AG08395 (cell line): ENCODE measurements at regions not wholly inside any gene's neighbourhood (a gene's known extent, or its start where the extent isn't known, plus 50 kb on each side); places are given as distances from the start of the nearest gene placed in this dataset.
"Not testable (repeated sequence)": the region's sequence is repeated elsewhere in the genome, so short reads cannot be mapped to it uniquely, and the experiment has no call there.

Source experiments
- DNase-seq: peaks from one replicate; pipeline ENCODE4 v3.0.0; 2012; ENCODE audit warnings: mixed read lengths, low spot score

DNA sequence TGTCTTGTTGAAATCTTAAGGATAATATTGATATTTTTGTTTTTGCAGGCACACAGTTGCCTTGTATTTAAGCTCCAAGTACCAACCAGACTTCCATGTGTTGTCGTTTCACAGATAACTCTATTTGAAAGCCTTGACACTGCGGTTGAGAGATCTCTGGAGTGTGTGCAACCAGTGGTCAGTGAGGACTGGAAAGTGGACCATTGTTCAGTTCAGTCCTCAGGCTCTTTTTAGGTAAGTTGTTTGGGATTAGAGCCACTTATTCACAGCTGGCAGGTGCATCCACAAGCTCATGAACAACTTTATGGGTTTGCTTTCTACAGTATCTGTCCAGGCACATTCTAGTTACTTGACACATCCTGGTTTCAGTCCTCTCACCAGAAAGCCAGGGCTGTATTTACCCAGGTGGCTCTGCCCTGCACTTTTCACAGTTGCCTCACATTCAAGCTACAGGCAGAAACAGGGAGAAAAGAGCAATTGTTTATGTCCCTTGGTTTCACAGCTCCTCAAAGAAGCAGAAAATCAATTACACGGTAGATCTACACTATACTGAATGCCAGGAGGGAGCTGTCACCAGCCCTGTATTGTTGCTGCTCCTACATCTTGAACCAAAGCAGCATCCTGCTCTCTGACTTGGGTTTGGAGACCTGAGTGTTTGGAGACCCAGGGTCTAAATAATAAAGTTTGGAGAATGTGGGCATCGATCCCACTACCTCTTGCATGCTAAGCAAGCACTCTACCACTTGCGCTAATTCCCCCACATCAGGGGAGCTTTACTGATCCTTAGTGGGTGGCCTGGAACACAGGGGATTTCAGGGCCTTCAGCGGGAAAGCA lies 543.3 kb downstream of the PRIM2 start:
- DNase-seq: not testable (repeated sequence)

DNA sequence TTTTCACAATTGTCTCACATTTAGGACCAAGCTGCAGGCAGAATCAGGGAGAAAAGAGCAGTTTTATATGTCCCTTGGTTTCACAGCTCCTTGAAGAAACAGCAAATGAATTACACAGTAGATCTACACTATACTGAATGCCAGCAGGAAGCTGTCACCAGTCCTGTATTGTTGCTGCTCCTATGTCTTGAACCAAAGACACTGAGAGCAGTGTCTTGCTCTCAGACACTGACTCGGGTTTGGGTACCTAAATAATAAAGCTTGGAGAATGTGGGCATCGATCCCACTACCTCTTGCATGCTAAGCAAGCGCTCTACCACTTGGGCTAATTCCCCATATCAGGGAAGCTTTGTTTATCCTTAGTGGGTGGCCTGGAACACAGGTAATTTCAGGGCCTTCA lies 552.7 kb downstream of the PRIM2 start:
- DNase-seq: not testable (repeated sequence)

GRCh38 chr6:57873424-57873823 lies 556.0 kb downstream of the PRIM2 start:
- DNase-seq: not testable (repeated sequence)

GRCh38 chr6:57876659-57877058 lies 559.2 kb downstream of the PRIM2 start:
- DNase-seq: not testable (repeated sequence)

DNA sequence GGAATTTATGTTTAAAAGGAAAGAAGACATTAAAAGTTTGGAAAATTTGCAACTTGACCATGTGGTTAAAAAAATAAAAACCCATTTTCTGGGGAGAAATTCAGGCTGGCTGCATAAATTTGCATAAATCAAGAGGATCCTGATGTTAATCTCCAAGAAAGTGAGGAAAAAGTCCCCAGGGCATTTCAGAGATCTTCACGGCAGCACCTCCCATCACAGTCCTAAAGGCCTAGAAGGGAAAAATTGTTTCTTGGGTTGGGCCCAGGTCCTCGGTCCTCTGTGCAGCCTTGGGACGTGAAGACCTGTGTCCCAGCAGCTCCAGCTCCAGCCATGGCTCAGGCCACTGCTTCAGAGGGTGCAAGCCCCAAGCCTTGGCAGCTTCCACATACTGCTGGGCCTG lies 560.3 kb downstream of the PRIM2 start:
- not testable (repeated sequence) for DNase-seq

GRCh38 chr6:57878792-57879191 lies 561.4 kb downstream of the PRIM2 start:
- not testable (repeated sequence) for DNase-seq

- not testable (repeated sequence) for DNase-seq
Measured at GRCh38 chr6:57898850-57899249, 581.4 kb downstream of the PRIM2 start.

DNA sequence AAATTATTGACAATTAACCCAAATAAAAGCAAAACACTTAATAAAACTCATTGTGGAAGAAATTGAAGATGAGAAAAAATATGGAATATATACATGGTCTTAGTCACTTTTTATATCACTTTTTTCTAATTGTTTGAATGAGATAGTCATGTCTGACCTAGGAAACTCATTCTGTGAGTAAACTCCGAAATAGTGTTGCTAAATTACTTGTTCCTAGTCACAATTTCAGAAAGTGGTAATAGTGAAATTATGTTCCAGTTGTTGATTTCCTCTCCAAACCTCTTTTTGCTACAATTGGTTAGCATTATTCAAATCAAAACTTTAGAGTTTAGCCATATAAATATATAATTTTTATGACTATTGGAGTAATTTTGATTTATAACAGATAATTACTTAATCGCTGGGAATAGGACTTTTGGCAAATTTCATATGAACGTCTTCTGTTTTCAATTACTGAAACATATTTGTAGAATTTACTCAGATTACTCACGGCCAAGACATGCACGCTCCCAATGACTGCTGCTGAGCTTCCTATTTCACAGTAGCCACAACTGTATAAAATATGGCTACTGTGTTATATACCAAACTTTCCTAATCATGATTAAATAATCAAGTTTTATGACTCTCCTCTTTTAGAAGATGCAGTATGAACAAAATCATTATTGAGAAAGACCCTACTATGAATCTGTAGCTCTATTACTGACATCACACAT lies 583.4 kb downstream of the PRIM2 start:
- DNase-seq: not testable (repeated sequence)

DNA sequence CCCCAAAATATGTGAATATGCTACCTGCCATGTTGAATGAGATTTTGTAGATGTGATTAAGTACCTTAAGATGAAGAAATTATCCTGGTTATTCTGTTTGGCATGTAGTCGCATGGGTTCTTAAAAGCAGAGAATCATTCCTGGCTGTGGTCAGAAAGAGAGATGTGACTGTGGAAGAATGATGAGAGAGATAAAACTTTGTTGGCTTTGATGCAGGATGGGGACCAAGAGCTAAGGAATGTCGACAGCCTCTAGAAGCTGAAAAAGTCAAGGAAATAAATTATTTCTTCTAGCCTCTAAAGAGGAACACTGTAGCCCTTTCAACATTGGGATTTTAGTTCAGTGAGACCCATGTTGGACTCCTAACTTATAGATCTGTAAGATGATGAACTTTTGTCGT lies 584.0 kb downstream of the PRIM2 start:
- DNase-seq: not testable (repeated sequence)

- DNase-seq: not testable (repeated sequence)
Measured at GRCh38 chr6:57904356-57904755, 586.9 kb downstream of the PRIM2 start.

GRCh38 chr6:57915300-57915699 lies 597.9 kb downstream of the PRIM2 start:
- DNase-seq: not testable (repeated sequence)

GRCh38 chr6:57942966-57943365 lies 625.5 kb downstream of the PRIM2 start:
- not testable (repeated sequence) for DNase-seq

GRCh38 chr6:57946084-57946768 lies 628.8 kb downstream of the PRIM2 start:
- not testable (repeated sequence) for DNase-seq

DNA sequence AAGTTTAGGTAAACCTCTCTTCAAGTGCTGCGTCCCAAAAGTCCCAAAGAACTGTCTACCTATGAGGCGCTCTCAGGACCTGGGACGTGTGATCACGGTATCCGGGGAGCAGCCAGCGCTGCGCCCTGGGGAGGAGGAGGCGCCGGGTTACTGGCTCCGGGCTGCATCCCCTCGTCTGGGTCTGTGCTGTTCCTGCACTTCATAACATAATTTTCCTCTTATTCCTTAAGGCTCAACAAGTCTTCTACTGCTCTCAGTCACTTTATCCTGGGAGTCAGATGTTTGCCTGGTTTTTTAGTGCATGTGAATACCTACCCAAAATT lies 629.3 kb downstream of the PRIM2 start:
- not testable (repeated sequence) for DNase-seq

- not testable (repeated sequence) for DNase-seq
Measured at GRCh38 chr6:57948481-57948880, 631.1 kb downstream of the PRIM2 start.

GRCh38 chr6:57950430-57950829 lies 633.0 kb downstream of the PRIM2 start:
- not testable (repeated sequence) for DNase-seq

GRCh38 chr6:57966757-57967156 lies 649.3 kb downstream of the PRIM2 start:
- not testable (repeated sequence) for DNase-seq

- not testable (repeated sequence) for DNase-seq
Measured at GRCh38 chr6:57971956-57972355, 654.5 kb downstream of the PRIM2 start.

- no peak for DNase-seq
Measured at GRCh38 chr6:57974653-57975052, 657.2 kb downstream of the PRIM2 start.

DNA sequence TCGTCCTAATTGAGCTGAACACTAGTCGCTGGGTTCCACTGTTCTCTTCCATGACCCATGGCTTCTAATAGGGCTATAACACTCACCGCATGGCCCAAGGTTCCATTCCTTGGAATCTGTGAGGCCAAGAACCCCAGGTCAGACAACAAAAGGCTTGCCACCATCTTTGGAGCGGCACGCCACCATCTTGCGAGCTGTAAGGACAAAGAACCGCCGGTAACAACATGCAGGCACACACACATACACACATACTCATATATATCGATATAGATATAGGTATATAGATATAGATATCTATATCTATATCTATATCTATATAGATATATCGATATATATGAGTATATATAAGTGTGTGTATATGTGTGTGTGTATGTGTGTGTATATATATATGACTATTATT lies 657.7 kb downstream of the PRIM2 start:
- DNase-seq: not testable (repeated sequence)

- not testable (repeated sequence) for DNase-seq
Measured at GRCh38 chr6:57976371-57976770, 658.9 kb downstream of the PRIM2 start.

GRCh38 chr6:57983603-57984002 lies 666.2 kb downstream of the PRIM2 start:
- DNase-seq: not testable (repeated sequence)

GRCh38 chr6:57984575-57984974 lies 667.1 kb downstream of the PRIM2 start:
- DNase-seq: not testable (repeated sequence)
